ENCODE measurements at regions not wholly inside any gene's neighbourhood (a gene's known extent, or its start where the extent isn't known, plus 50 kb on each side); places are given as distances from the start of the nearest gene placed in this dataset.

DNA sequence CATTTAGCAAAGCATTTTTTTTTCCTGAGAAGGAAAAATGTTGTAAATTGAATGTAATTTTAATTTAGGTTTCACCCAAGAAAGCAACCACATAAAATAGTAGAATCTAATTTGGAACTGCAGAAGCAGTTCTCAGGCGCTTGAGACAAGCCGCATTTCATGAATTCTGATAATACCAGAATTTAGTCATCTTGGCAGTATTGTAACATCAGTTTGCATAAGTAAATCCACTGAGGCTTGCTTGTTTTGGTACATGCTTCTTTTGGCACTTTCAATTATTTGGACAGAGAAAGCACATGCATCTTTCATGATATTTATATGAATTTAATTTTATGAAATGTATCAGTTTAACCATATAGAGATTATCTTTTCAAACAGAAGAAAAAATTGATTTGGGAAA, 389.7 kb upstream of the ROBO1 start:
- DNase-seq = no peak

DNA sequence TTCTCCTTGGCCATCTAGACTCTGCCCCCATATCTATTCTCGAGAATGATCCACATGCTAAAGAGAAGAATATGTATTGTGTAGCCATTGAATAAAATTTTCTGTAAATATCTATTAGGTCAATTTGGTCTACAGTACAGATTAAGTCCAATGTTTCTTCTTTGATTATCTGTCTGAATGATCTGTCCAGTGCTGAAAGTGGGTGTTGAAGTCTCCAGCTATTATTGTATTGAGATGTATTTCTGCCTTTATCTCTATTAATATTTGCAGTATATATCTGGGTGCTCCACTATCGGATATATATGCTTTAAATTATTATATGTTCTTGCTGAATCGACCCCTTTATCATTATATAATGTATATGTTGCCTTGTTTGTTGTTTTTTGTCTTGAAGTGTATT, 384.9 kb upstream of the ROBO1 start:
- no peak for DNase-seq

DNA sequence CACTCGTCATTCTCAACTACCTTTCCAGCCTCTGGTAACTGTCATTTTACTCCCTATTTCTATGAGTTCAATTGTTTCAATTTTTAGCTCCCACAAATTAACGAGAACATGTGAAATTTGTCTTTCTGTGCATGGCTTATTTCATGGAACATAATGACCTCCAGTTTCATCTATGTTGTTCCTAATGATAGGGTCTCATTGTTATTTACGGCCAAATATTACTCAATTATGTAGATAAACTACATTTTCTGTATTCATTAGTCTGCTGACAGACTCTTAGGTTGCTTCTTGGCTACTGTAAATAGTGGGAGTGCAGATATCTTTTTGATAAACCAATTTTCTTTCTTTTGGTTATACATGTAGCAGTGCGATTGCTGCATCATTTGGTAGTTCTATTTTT, 374.9 kb upstream of the ROBO1 start:
- no peak for DNase-seq

GRCh38 chr3:80141557-80141956, 373.8 kb upstream of the ROBO1 start:
- DNase-seq = no peak

GRCh38 chr3:80116281-80116680, 348.5 kb upstream of the ROBO1 start:
- DNase-seq = no peak

DNA sequence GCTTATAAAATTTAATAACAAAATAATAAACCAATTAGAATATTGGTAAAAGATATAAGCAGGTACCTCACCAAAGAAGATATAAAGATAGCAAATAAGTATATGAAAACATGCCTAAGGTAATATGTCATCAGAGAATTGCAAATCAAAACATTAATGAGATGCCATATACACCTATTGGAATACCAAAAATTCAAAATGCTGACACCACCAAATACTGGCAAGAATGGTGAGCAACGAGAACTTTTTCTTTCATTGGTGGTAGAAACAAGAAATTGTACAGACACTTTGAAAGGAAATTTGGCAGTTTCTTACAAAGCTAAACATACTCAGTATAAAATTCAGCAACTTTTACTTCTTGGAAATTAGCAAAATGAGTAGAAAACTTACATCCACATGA, 346.9 kb upstream of the ROBO1 start:
- no peak for DNase-seq

- no peak for DNase-seq
Observed at GRCh38 chr3:80113331-80113730, 345.5 kb upstream of the ROBO1 start.

- DNase-seq = no peak
Observed at GRCh38 chr3:80099559-80100066, 331.8 kb upstream of the ROBO1 start.

- DNase-seq = no peak
Observed at GRCh38 chr3:80097674-80098073, 329.9 kb upstream of the ROBO1 start.

GRCh38 chr3:80096909-80097308, 329.1 kb upstream of the ROBO1 start:
- no peak for DNase-seq

GRCh38 chr3:80094589-80094988, 326.8 kb upstream of the ROBO1 start:
- no peak for DNase-seq

DNA sequence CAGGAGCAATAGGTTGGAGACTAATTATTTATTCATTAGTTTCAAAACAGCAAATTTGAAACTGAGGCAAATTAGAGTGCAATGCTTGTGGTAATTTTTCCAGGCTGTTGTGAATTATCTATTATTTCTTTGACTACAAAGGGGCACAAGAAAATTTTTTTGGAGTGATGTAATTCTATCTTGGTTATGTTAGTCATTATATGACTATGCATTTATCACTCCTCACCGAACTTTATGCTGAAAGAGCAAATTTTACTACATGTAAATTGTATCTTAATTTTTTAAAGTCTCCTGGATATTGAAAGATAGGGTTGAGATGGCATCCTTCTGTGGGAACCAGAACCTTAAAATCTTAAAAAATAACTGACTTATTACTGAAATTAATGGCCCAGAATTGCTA, 320.0 kb upstream of the ROBO1 start:
- no peak for DNase-seq

GRCh38 chr3:80086426-80086825, 318.6 kb upstream of the ROBO1 start:
- no peak for DNase-seq

DNA sequence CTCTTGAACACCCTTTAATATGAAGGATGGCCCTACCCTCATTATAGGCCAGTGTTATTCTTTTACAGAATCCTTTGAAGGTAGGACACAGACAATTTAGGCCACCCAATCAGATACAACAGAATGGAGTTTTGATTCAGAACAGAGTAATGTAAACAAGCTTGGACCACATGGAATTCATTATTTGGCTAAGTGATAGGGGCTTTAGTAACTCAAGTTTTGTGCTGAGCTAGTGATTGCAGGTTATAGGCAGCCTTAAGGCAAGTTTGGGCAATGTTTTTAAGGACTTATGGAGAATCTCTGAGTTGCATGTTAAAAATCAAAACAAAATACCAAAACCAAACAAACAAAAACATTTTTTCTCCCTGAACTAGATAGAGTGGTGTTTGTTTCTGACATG, 312.1 kb upstream of the ROBO1 start:
- DNase-seq = no peak

DNA sequence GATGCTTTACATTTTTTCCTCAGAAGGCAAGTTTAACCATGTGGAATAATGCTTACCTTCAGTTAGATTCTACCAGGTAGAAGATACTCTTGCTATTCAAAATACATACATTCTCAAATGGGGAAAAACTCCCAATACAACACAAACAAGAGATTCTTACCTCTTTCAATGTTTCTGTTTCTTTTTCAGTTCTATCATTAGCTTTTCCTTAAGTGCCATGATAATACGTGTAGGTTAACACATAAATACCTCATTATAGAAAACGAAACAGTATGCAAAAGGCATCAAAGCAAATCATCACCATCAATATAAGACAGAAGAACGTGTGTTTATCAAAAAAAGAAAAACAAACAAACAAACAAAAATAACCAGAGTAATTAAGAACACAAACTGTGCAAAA, 300.7 kb upstream of the ROBO1 start:
- DNase-seq = no peak

GRCh38 chr3:80063535-80063934, 295.7 kb upstream of the ROBO1 start:
- DNase-seq = no peak

- DNase-seq = no peak
Observed at GRCh38 chr3:80060664-80061063, 292.9 kb upstream of the ROBO1 start.

DNA sequence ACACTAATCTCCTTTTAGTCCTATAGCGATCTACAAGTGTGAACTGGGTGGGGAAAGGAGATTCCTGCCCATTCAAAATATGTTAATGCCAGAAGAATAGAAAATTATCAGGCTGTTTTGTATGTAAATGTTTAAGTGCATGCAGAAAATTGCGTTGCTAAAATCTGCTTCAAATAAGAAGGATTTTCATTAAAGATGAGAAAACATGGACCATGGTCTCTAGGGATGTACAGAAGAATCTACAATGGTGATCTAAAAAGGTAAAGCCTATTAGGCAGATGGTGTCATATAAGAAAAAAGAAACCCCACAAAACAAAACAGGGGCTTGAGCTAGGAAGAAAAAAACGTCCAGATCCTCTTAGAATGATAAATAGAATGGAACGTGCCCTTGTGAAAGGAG, 287.5 kb upstream of the ROBO1 start:
- DNase-seq = no peak

DNA sequence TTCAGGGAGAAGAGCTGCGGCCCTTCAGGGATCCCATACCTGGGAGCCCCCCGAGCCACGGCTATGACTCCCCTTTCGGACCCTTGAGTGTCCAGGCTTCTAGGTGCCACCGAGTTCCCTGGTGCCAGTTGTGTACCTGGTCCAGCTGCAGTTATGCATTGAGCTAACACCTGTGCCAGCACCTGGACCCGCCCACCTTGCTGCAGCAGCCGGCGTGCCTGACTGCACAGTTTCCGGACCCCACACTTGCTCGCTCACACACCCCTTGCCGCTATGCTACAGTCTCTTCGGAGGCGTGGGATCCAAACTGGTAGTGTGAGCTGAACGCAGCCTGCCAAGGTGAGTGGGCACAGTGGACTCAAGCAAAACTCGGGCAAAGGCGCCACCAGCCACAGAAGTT, 284.5 kb upstream of the ROBO1 start:
- DNase-seq = no peak

- DNase-seq = no peak
Observed at GRCh38 chr3:80051602-80051962, 283.8 kb upstream of the ROBO1 start.

DNA sequence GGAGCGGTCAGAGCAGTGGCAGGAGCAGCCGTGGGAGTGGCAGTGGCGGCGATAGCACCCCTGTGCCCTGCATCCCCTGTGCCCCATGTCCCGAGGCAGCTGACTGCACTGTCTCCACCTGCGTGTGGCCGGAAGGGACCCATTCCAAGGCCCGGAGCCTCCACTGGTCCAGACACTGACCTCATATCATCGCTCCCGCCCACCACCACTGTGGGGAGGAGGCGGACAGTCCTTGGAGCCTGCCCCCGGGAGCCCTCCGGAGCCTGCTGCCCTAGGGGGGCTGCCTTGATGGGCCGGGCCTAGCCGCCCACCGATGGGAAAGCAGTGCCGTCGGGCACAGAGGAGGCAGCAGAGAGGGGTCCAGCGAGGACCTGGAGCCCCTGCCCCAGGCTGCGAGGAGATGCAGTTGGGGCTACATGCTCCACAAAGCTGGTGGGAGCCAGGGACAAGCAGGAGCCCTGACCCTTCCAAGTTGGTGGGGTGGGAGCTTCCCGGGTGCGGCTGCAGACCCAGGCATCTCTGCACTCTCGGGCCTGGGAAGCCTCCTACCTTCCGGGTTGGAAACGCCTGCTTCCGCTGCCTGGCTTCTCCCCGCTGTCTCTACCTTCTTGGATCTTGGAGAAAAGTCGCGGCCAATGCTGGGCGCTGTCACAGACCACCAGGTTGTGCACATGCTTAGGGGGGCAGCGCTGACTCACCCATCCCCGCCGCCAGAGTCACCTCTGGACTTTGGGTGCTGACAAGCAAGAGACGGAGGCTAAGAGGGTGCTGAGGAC, 283.2 kb upstream of the ROBO1 start:
- no peak for DNase-seq

DNA sequence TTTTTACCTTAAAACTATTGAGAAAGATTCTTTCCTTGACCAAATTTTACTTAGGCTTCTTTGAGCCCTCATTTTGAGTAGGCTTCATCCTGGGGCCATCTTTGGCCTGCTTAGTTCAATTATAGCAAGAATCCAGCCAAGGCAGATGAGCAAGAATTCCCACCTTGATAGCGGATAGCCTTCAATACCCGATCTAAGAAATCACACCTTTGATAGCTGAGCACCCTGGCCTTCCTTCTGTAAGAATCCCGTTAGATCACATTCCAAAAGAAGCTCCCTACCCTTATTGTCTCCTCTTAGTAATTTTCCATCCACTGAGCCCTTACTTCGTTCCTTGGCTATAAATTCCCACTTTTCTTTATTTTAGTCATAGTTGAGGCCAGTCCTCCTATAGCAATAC, 275.4 kb upstream of the ROBO1 start:
- no peak for DNase-seq

- no peak for DNase-seq
Observed at GRCh38 chr3:80040067-80040466, 272.3 kb upstream of the ROBO1 start.

DNA sequence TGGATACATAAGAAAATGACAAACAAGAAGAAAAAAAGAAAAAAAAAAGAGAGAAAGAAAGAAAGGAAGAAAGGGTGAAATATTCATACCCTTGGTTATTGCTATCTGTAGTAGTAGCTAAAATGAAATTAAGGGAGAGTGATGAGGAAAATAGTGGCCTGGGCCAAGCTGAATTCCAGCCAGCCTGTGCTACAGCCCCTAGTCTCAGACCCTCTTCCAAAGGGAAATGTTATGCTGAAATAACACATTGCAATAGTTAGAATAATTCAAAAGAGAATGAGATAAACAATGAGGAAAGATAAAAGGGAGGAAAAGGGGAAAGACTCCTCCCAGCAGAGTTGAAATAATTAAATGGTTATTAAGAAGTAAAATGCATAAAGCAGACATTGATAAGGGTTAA, 268.4 kb upstream of the ROBO1 start:
- no peak for DNase-seq

DNA sequence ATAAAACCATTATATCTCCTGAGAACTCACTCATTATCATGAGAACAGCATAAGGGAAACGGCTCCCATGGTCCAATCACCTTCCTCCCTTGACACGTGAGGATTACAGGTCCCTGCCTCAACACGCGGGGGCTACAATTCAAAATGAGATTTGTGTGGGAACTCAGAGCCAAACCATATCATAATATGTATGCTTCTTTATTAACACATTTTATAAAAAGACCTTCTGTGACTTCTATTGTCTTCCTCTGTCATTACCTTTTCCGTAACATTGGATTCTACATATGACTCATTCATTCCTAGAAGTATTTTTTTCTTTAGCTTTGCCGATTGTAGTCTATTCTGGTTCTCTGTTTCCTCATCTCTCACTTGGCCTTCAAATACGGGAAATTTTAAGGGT, 267.2 kb upstream of the ROBO1 start:
- no peak for DNase-seq
